GM23248 (cell line): ENCODE measurements at regions not wholly inside any gene's neighbourhood (a gene's known extent, or its start where the extent isn't known, plus 50 kb on each side); places are given as distances from the start of the nearest gene placed in this dataset.
"Not testable (repeated sequence)": the region's sequence is repeated elsewhere in the genome, so short reads cannot be mapped to it uniquely, and the experiment has no call there.

ENCODE experiments used
- DNase-seq: peaks from one replicate; pipeline ENCODE4 v3.0.0-alpha.2; 2015
- H2AFZ ChIP-seq: fragments of 200-600 bp; sonication (generic); 2 replicates; pipeline ENCODE4 v1.6.1; 2016; ENCODE audit warnings: antibody characterized with exemption
- H3F3A ChIP-seq: fragments of 200-600 bp; sonication (generic); 2 replicates; pipeline ENCODE4 v1.6.1; 2016; ENCODE audit warnings: mild to moderate bottlenecking, antibody characterized with exemption, mixed run types; ENCODE audit not compliant: insufficient read depth
- H3K27ac ChIP-seq: fragments of 200-600 bp; sonication (generic); 2 replicates; pipeline ENCODE4 v1.5.1; 2016; ENCODE audit warnings: mild to moderate bottlenecking
- H3K27me3 ChIP-seq: fragments of 200-600 bp; sonication (generic); replicated peaks from 2 replicates; pipeline ENCODE4 v1.6.1; 2016; ENCODE audit warnings: mild to moderate bottlenecking; ENCODE audit not compliant: insufficient read depth
- H3K36me3 ChIP-seq: fragments of 200-600 bp; sonication (generic); 2 replicates; pipeline ENCODE4 v1.6.1; 2016; ENCODE audit warnings: low read depth, mild to moderate bottlenecking
- H3K4me1 ChIP-seq: fragments of 200-600 bp; sonication (generic); 2 replicates; pipeline ENCODE4 v1.6.1; 2016; ENCODE audit warnings: mild to moderate bottlenecking; ENCODE audit not compliant: insufficient read depth
- H3K4me2 ChIP-seq: fragments of 200-600 bp; sonication (generic); one replicate; pipeline ENCODE4 v1.6.1; 2016; ENCODE audit warnings: mild to moderate bottlenecking; ENCODE audit not compliant: unreplicated experiment
- H3K4me3 ChIP-seq: fragments of 200-600 bp; sonication (generic); 2 replicates; pipeline ENCODE4 v1.5.1; 2016; ENCODE audit warnings: mild to moderate bottlenecking
- H3K79me2 ChIP-seq: fragments of 200-600 bp; sonication (generic); 2 replicates; pipeline ENCODE4 v1.6.1; 2016; ENCODE audit warnings: mild to moderate bottlenecking; ENCODE audit not compliant: insufficient read depth
- H3K9ac ChIP-seq: fragments of 200-600 bp; sonication (generic); 2 replicates; pipeline ENCODE4 v1.6.1; 2016; ENCODE audit warnings: mild to moderate bottlenecking
- H3K9me2 ChIP-seq: fragments of 200-600 bp; sonication (generic); 2 replicates; pipeline ENCODE4 v1.6.1; 2016; ENCODE audit warnings: mixed run types, mild to moderate bottlenecking, moderate library complexity; ENCODE audit not compliant: insufficient read depth
- H3K9me3 ChIP-seq: fragments of 200-600 bp; sonication (generic); one replicate; pipeline ENCODE4 v1.6.1; 2017; ENCODE audit warnings: low read depth
- H4K20me1 ChIP-seq: fragments of 200-600 bp; sonication (generic); 2 replicates; pipeline ENCODE4 v1.6.0; 2016; ENCODE audit not compliant: insufficient read depth
- EZH2 ChIP-seq: fragments of 200-600 bp; sonication (generic); IDR thresholded peaks from 2 replicates; pipeline ENCODE4 v1.6.1; 2018; ENCODE audit warnings: antibody characterized with exemption, mild to moderate bottlenecking; ENCODE audit not compliant: insufficient read depth, poor library complexity, severe bottlenecking
- EZH2phosphoT487 ChIP-seq: fragments of 200-600 bp; sonication (generic); IDR thresholded peaks from 2 replicates; pipeline ENCODE4 v1.6.1; 2018; ENCODE audit warnings: antibody characterized with exemption, moderate library complexity, mild to moderate bottlenecking, low read depth; ENCODE audit not compliant: insufficient read depth
- WGBS, 2 experiments: methylation state at CpG; one replicate each; pipeline ENCODE4 v1.1.6; 2015 to 2017; ENCODE audit warnings: low lambda C conversion rate in 2 of 2, low coverage in 1 of 2; ENCODE audit errors: missing lambda C conversion rate in 2 of 2; 5-methylcytosine and 5-hydroxymethylcytosine counted together
- in situ Hi-C: fragments of 300-500 bp; cut with MboI; formaldehyde crosslinking; loops from 2 replicates; pipeline ENCODE4 v1.15.0; 2020

DNA sequence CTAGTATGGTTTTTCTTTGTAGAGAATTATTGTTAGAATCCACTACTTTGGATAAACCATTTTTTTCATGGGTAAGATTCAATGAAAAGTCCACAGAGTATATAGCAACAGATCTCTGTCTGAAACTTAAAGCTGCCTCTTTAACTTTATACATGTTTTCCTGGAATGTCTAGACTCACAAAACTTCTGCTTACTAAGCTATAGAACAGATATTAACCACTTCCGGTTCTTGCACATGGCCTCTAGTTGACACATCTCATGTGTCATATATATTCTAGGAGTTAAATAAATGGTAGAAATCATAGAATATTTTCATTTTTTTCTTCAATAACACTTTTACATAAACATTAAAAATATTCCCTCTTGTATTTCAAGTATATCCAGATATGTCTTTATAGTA is 1693.9 kb downstream of the SI start:
- no peaks in the 10 kb centered on the region for H3F3A ChIP-seq
- H3K9me2 ChIP-seq, result no peaks in the 10 kb centered on the region
- no peaks in the 10 kb centered on the region for H3K79me2 ChIP-seq
- no peaks in the 10 kb centered on the region for H3K9me3 ChIP-seq
- no peak overlapping the region for H3K4me2 ChIP-seq
- TF ChIP-seq EZH2phosphoT487, result no peak
- TF ChIP-seq EZH2, result no peak
- DNase-seq, result no peak
- in situ Hi-C loops, result no loop called here
- no peaks in the 10 kb centered on the region for H4K20me1 ChIP-seq
- no peaks in the 10 kb centered on the region for H3K27me3 ChIP-seq
- H2AFZ ChIP-seq, result no peak overlapping the region
- 40 to 45% methylated on average over 1 of the region's 1 CpG for WGBS, 2 experiments
- H3K27ac ChIP-seq, result no peak overlapping the region
- H3K9ac ChIP-seq, result no peak overlapping the region
- no peak overlapping the region for H3K4me3 ChIP-seq
- no peaks in the 10 kb centered on the region for H3K36me3 ChIP-seq
- H3K4me1 ChIP-seq, result no peaks in the 10 kb centered on the region

DNA sequence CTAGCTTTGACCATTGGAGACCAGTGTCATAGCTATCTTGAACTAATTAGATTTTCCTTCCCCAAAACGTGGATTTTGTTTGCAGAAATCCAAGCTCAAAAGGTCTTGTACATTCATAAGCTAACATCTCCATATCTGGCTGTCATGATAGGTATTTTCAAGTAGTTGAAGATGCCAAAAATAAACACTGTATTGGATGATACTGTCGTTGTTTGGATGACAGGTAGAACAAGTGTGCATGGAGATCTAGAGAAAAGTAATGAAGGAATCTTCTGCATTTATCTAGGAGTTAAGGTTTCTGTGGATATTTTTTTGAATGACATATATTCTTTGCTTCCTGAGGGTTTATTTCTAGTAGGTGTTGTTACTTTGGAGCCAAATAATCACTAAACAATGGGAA is 1696.1 kb downstream of the SI start:
- Histone ChIP-seq H3K4me3 (no peak overlapping the region), H2AFZ (no peak overlapping the region), H3F3A (no peaks in the 10 kb centered on the region), H3K9me3 (no peaks in the 10 kb centered on the region), H3K4me1 (no peaks in the 10 kb centered on the region), H3K27me3 (no peaks in the 10 kb centered on the region), H3K27ac (no peak overlapping the region), H3K9me2 (no peaks in the 10 kb centered on the region), H3K79me2 (no peaks in the 10 kb centered on the region), H3K36me3 (no peaks in the 10 kb centered on the region), H3K9ac (no peak overlapping the region), H4K20me1 (no peaks in the 10 kb centered on the region), H3K4me2 (no peak overlapping the region)
- TF ChIP-seq EZH2, result no peak
- TF ChIP-seq EZH2phosphoT487, result no peak
- 0 to 5% methylated on average over 2 of the region's 2 CpGs for WGBS, 2 experiments
- in situ Hi-C loops, result no loop called here
- no peak for DNase-seq

DNA sequence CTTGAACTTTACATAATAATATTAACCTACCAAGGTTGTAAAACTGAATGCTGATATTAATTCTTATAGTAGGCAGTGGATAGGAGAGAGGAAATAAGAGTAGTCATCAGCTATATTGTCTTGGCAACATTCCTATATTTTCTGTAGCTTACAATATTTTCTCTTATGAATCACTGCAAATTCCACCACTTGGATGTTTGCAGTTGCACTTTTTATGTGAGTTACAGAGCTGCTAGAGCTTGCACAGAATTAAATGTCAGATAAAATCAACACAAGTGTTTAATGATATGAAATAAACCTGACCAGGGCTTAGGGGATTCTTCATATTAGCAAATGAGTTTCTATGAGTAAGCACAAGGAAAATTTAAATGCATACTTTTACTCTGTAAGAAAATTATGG is 1710.1 kb downstream of the SI start:
- Histone ChIP-seq H3K9ac (no peak overlapping the region), H3K4me3 (no peak overlapping the region), H2AFZ (no peak overlapping the region), H3K9me3 (no peaks in the 10 kb centered on the region), H3K27ac (no peak overlapping the region), H3F3A (no peaks in the 10 kb centered on the region), H3K27me3 (no peaks in the 10 kb centered on the region), H3K79me2 (no peaks in the 10 kb centered on the region), H4K20me1 (no peaks in the 10 kb centered on the region), H3K4me1 (no peaks in the 10 kb centered on the region), H3K36me3 (no peaks in the 10 kb centered on the region), H3K9me2 (no peaks in the 10 kb centered on the region), H3K4me2 (no peak overlapping the region)
- in situ Hi-C loops, result no loop called here
- TF ChIP-seq EZH2 (no peak), EZH2phosphoT487 (no peak)
- no peak for DNase-seq

GRCh38 chr3:163364717-163365116 is 1713.6 kb downstream of the SI start:
- H3K4me3 ChIP-seq, result no peak overlapping the region
- H3K9me2 ChIP-seq, result no peaks in the 10 kb centered on the region
- H3K4me2 ChIP-seq, result no peak overlapping the region
- DNase-seq, result no peak
- 47 to 52% methylated on average over 4 of the region's 4 CpGs for WGBS, 2 experiments
- no peaks in the 10 kb centered on the region for H3K36me3 ChIP-seq
- no peaks in the 10 kb centered on the region for H3F3A ChIP-seq
- no peak overlapping the region for H2AFZ ChIP-seq
- no peak for TF ChIP-seq EZH2
- no peak for TF ChIP-seq EZH2phosphoT487
- H3K9ac ChIP-seq, result no peak overlapping the region
- no peaks in the 10 kb centered on the region for H3K27me3 ChIP-seq
- H3K4me1 ChIP-seq, result no peaks in the 10 kb centered on the region
- no peaks in the 10 kb centered on the region for H3K9me3 ChIP-seq
- H3K79me2 ChIP-seq, result no peaks in the 10 kb centered on the region
- H3K27ac ChIP-seq, result no peak overlapping the region
- no peaks in the 10 kb centered on the region for H4K20me1 ChIP-seq
- in situ Hi-C loops, result no loop called here

GRCh38 chr3:163362151-163362550 is 1716.1 kb downstream of the SI start:
- Histone ChIP-seq H3F3A (no peaks in the 10 kb centered on the region), H3K9ac (no peak overlapping the region), H3K9me2 (no peaks in the 10 kb centered on the region), H3K79me2 (no peaks in the 10 kb centered on the region), H3K27ac (no peak overlapping the region), H3K4me1 (no peaks in the 10 kb centered on the region), H3K36me3 (no peaks in the 10 kb centered on the region), H2AFZ (no peak overlapping the region), H3K4me3 (no peak overlapping the region), H3K9me3 (no peaks in the 10 kb centered on the region), H3K27me3 (no peaks in the 10 kb centered on the region), H4K20me1 (no peaks in the 10 kb centered on the region), H3K4me2 (no peak overlapping the region)
- in situ Hi-C loops, result no loop called here
- no peak for DNase-seq
- TF ChIP-seq EZH2phosphoT487 (no peak), EZH2 (no peak)
- WGBS, 2 experiments, result 13 to 36% methylated on average over 2 of the region's 2 CpGs

DNA sequence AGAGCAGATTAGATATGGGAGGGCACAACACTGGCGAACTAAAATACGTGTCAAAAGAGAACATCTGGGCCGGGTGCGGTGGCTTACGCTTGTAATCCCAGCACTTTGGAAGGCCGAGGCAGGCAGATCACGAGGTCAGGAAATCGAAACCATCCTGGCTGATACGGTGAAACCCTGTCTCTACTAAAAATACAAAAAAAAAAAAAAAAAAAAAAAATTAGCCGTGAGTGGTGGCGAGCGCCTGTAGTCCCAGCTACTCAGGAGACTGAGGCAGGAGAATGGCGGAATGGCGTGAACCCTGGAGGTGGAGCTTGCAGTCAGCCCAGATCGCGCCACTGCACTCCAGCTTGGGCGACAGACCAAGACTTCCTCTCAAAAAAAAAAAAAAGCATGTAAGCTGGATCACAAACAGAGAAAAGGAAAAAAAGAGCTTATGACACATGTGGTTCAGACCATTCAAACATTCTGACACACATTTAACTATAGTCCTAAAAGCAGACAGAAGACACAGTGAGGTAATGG is 1716.9 kb downstream of the SI start:
- H3K36me3 ChIP-seq, H3K9me2 ChIP-seq, H3K4me1 ChIP-seq, H3F3A ChIP-seq, H4K20me1 ChIP-seq, H3K79me2 ChIP-seq, in situ Hi-C loops, H2AFZ ChIP-seq, H3K9ac ChIP-seq, H3K4me2 ChIP-seq, DNase-seq, H3K27me3 ChIP-seq, H3K9me3 ChIP-seq, H3K27ac ChIP-seq, H3K4me3 ChIP-seq: not testable (repeated sequence)
- WGBS, 2 experiments, result 57 to 60% methylated on average over 16 to 17 of the region's 17 CpGs
